H1 (cell line): ENCODE measurements at regions not wholly inside any gene's neighbourhood (a gene's known extent, or its start where the extent isn't known, plus 50 kb on each side); places are given as distances from the start of the nearest gene placed in this dataset.

ENCODE experiments used
- CTCF ChIA-PET: fragments of 300-600 bp; sonication (Branson Sonifier 250); formaldehyde crosslinking; loops from one replicate; lab custom pipeline; 2021; ENCODE audit not compliant: partially characterized antibody; lab: Charles Lee
- POLR2A ChIA-PET: fragments of 300-600 bp; sonication (Branson Sonifier 250); formaldehyde crosslinking; loops from one replicate; lab custom pipeline; 2021; ENCODE audit warnings: inconsistent platforms; ENCODE audit not compliant: partially characterized antibody; lab: Charles Lee
- DNase-seq, 2 experiments: peaks; one replicate each; pipeline versions ENCODE4 v3.0.0 to v3.0.0-alpha.2; 2010 to 2022; ENCODE audit warnings: low spot score in 2 of 2, low read depth in 1 of 2, mixed read lengths in 1 of 2
- FAIRE-seq: peaks from 2 replicates; lab custom pipeline; 2011; peaks lifted over from hg19 to GRCh38; lab: Jason Lieb, UNC
- H2AFZ ChIP-seq: 2 replicates; pipeline ENCODE4 v1.8.1; 2012; ENCODE audit warnings: low read length, inconsistent platforms
- H2AK5ac ChIP-seq: 2 replicates; pipeline ENCODE4 v1.6.1; 2013; ENCODE audit warnings: low read depth, low read length
- H2BK120ac ChIP-seq: replicated peaks from 2 replicates; pipeline ENCODE3; 2013; ENCODE audit warnings: low read depth, low read length, inconsistent platforms
- H2BK12ac ChIP-seq: 2 replicates; pipeline ENCODE4 v1.6.1; 2013; ENCODE audit warnings: low read depth, low read length
- H2BK15ac ChIP-seq: 2 replicates; pipeline ENCODE4 v1.6.1; 2013; ENCODE audit warnings: low read length
- H2BK20ac ChIP-seq: 2 replicates; pipeline ENCODE4 v1.6.1; 2013; ENCODE audit warnings: low read length
- H2BK5ac ChIP-seq: 2 replicates; pipeline ENCODE4 v1.6.1; 2013; ENCODE audit warnings: low read depth, low read length
- H3K14ac ChIP-seq: 2 replicates; pipeline ENCODE4 v1.6.1; 2013; ENCODE audit warnings: inconsistent platforms; ENCODE audit not compliant: insufficient read length
- H3K18ac ChIP-seq: 2 replicates; pipeline ENCODE4 v1.6.1; 2013; ENCODE audit warnings: low read length; ENCODE audit errors: extremely low read depth
- H3K23ac ChIP-seq: 2 replicates; pipeline ENCODE4 v1.6.1; 2013; ENCODE audit warnings: inconsistent platforms; ENCODE audit not compliant: insufficient read length
- H3K23me2 ChIP-seq: 2 replicates; pipeline ENCODE4 v1.6.1; 2013; ENCODE audit warnings: low read depth, low read length
- H3K27ac ChIP-seq: 2 replicates; pipeline ENCODE4 v1.6.1; 2011; ENCODE audit warnings: low read depth, low read length, inconsistent platforms
- H3K27me3 ChIP-seq, 4 experiments: replicated peaks in 1 of 4; 1 replicate in 1 of 4; 2 replicates in 3 of 4; pipeline versions ENCODE4 v1.6.1 to v1.8.1; 2011 to 2013; ENCODE audit warnings: low read length in 3 of 4, mild to moderate bottlenecking in 3 of 4, inconsistent platforms in 2 of 4, mixed read lengths in 2 of 4, moderate library complexity in 1 of 4; ENCODE audit not compliant: control insufficient read depth in 3 of 4, insufficient read depth in 3 of 4; ENCODE audit errors: extremely low read depth in 1 of 4
- H3K36me3 ChIP-seq, 4 experiments: 2 replicates each; pipeline versions ENCODE4 v1.6.1 to v1.8.1; 2011 to 2013; ENCODE audit warnings: mild to moderate bottlenecking in 4 of 4, low read length in 3 of 4, moderate library complexity in 2 of 4, control low read depth in 1 of 4, inconsistent platforms in 1 of 4; ENCODE audit not compliant: insufficient read depth in 4 of 4, control insufficient read depth in 2 of 4
- H3K4ac ChIP-seq: replicated peaks from 2 replicates; pipeline ENCODE3; 2013; ENCODE audit warnings: low read length, low read depth, mixed read lengths, inconsistent platforms; ENCODE audit not compliant: insufficient read length
- H3K4me1 ChIP-seq, 4 experiments: replicated peaks in 1 of 4; 1 replicate in 1 of 4; 2 replicates in 3 of 4; pipeline versions ENCODE4 v1.6.1 to v1.8.1; 2011 to 2013; ENCODE audit warnings: low read length in 3 of 4, inconsistent platforms in 2 of 4, mixed read lengths in 1 of 4; ENCODE audit not compliant: insufficient read depth in 4 of 4, control insufficient read depth in 3 of 4
- H3K4me2 ChIP-seq, 2 experiments: 2 replicates each; pipeline versions ENCODE4 v1.6.1 to v1.8.1; 2011 to 2013; ENCODE audit warnings: low read depth in 2 of 2, low read length in 2 of 2, control low read depth in 1 of 2, inconsistent platforms in 1 of 2, mild to moderate bottlenecking in 1 of 2; ENCODE audit not compliant: insufficient read depth in 1 of 2
- H3K4me3 ChIP-seq, 4 experiments: fragments of 200-600, 300-600 bp in 1 of 4; sonication (generic), shearing (Covaris generic), sonication (Bioruptor Twin) in 1 of 4; 2 replicates each; pipeline versions ENCODE4 v1.5.1 to v1.8.1; 2011 to 2016; ENCODE audit warnings: low read length in 4 of 4, low read depth in 3 of 4, control low read depth in 2 of 4, inconsistent platforms in 2 of 4, mild to moderate bottlenecking in 2 of 4, mixed read lengths in 1 of 4, moderate library complexity in 1 of 4; ENCODE audit not compliant: insufficient read depth in 2 of 4; ENCODE audit errors: extremely low read depth in 1 of 4
- H3K56ac ChIP-seq: replicated peaks from 2 replicates; pipeline ENCODE3; 2013; ENCODE audit warnings: low read depth, mild to moderate bottlenecking, mixed read lengths, low read length, inconsistent platforms; ENCODE audit not compliant: insufficient read length
- H3K79me1 ChIP-seq: 2 replicates; pipeline ENCODE4 v1.6.1; 2013; ENCODE audit warnings: low read depth, low read length, control low read depth
- H3K79me2 ChIP-seq, 2 experiments: 2 replicates each; pipeline versions ENCODE4 v1.6.1 to v1.8.1; 2012 to 2013; ENCODE audit warnings: low read length in 2 of 2, mild to moderate bottlenecking in 2 of 2, inconsistent platforms in 1 of 2; ENCODE audit not compliant: insufficient read depth in 2 of 2, control insufficient read depth in 1 of 2
- H3K9ac ChIP-seq, 4 experiments: replicated peaks in 1 of 4; 1 replicate in 1 of 4; 2 replicates in 3 of 4; pipeline versions ENCODE4 v1.6.1 to v1.8.1; 2011 to 2013; ENCODE audit warnings: low read depth in 3 of 4, low read length in 3 of 4, control low read depth in 2 of 4, mild to moderate bottlenecking in 2 of 4, moderate library complexity in 2 of 4, inconsistent platforms in 1 of 4; ENCODE audit errors: extremely low read depth in 1 of 4
- H3K9me3 ChIP-seq, 2 experiments: 2 replicates each; pipeline versions ENCODE4 v1.6.1 to v1.8.1; 2012 to 2013; ENCODE audit warnings: mild to moderate bottlenecking in 2 of 2, moderate library complexity in 2 of 2, control low read depth in 1 of 2, inconsistent platforms in 1 of 2, low read depth in 1 of 2, low read length in 1 of 2, mixed read lengths in 1 of 2; ENCODE audit not compliant: insufficient read depth in 2 of 2
- H4K20me1 ChIP-seq, 2 experiments: replicated peaks in 1 of 2; 2 replicates each; pipeline versions ENCODE3 to v1.8.1; 2011 to 2013; ENCODE audit warnings: inconsistent platforms in 2 of 2, low read length in 2 of 2, mild to moderate bottlenecking in 1 of 2; ENCODE audit not compliant: insufficient read depth in 2 of 2, control insufficient read depth in 1 of 2
- H4K5ac ChIP-seq: 2 replicates; pipeline ENCODE4 v1.6.1; 2013; ENCODE audit warnings: low read length, low read depth, mixed read lengths, inconsistent platforms; ENCODE audit not compliant: insufficient read length
- H4K8ac ChIP-seq: 2 replicates; pipeline ENCODE4 v1.8.0; 2013; ENCODE audit warnings: mild to moderate bottlenecking, moderate library complexity, low read length, inconsistent platforms; ENCODE audit not compliant: insufficient read depth; ENCODE audit errors: extremely low read depth
- H4K91ac ChIP-seq: replicated peaks from 2 replicates; pipeline ENCODE3; 2013; ENCODE audit warnings: low read length, mixed read lengths, inconsistent platforms; ENCODE audit not compliant: insufficient read length
- KDM1A ChIP-seq: fragments of 200-600, 300-600 bp; sonication (generic); IDR thresholded peaks from 2 replicates; pipeline ENCODE4 v1.7.1; 2016; ENCODE audit warnings: mild to moderate bottlenecking, low read length, borderline replicate concordance
- MAX ChIP-seq: IDR thresholded peaks from 2 replicates; pipeline ENCODE4 v1.6.1; 2012; ENCODE audit warnings: inconsistent platforms
- WGBS, 2 experiments: shearing (Covaris generic) in 1 of 2; methylation state at CpG; one replicate each; pipeline versions ENCODE4 v1.1.6 to v1.1.7; 2013 to 2015; ENCODE audit warnings: low lambda C conversion rate in 2 of 2, mixed read lengths in 2 of 2, inconsistent platforms in 1 of 2, low coverage in 1 of 2, missing lambda C conversion rate in 1 of 2; ENCODE audit not compliant: insufficient replicate concordance in 2 of 2, insufficient coverage in 1 of 2, insufficient read length in 1 of 2; ENCODE audit errors: extremely low coverage in 1 of 2, missing lambda C conversion rate in 1 of 2; 5-methylcytosine and 5-hydroxymethylcytosine counted together

- Histone ChIP-seq H2BK12ac (no peak overlapping the region), H3K79me2 (no peaks in the 10 kb centered on the region), H3K4me1 (peaks cover 0 to 14% (median 2%) of the 10 kb centered on the region in 4 experiments; a peak in 4 of 7 replicates), H3K9me3 (no peaks in the 10 kb centered on the region), H3K4ac (no peak overlapping the region), H3K27ac (no peak overlapping the region), H2BK20ac (no peak overlapping the region), H3K4me3 (no peak overlapping the region), H4K20me1 (no peaks in the 10 kb centered on the region), H3K9ac (no peak overlapping the region), H2BK120ac (no peak overlapping the region), H3K18ac (no peak overlapping the region), H4K91ac (no peak overlapping the region), H4K5ac (no peak overlapping the region), H2AK5ac (no peak overlapping the region), H3K23ac (no peak overlapping the region), H2BK5ac (no peak overlapping the region), H3K14ac (no peak overlapping the region), H3K79me1 (no peaks in the 10 kb centered on the region), H3K4me2 (no peak overlapping the region), H4K8ac (no peak overlapping the region), H3K56ac (no peak overlapping the region), H3K27me3 (no peaks in the 10 kb centered on the region), H3K23me2 (no peaks in the 10 kb centered on the region), H2BK15ac (no peak overlapping the region), H2AFZ (no peak overlapping the region), H3K36me3 (no peaks in the 10 kb centered on the region; a peak in 1 of 8 replicates)
- TF ChIP-seq MAX (no peak), KDM1A (0 out of 2 replicates have a peak, but pooled peaks have one; percentile 21)
- FAIRE-seq = no peak
- no peak for DNase-seq
- ChIA-PET CTCF (no interaction called here), POLR2A (no interaction called here)
- WGBS, 2 experiments = 93% methylated on average over 6 of the region's 6 CpGs; no CpG with 5 or more reads in 1 of the 2 experiments
These were observed 174.5 kb upstream of the RUNX1 start for GRCh38 chr21:35223480-35224156.
